Effector memory CD8-positive, alpha-beta T cell (primary cell): ENCODE measurements at regions not wholly inside any gene's neighbourhood (a gene's known extent, or its start where the extent isn't known, plus 50 kb on each side); places are given as distances from the start of the nearest gene placed in this dataset.
A peak's percentile ranks its signal among the peaks of the same experiment; 100 is the strongest.
"Not testable (repeated sequence)": the region's sequence is repeated elsewhere in the genome, so short reads cannot be mapped to it uniquely, and the experiment has no call there.

ENCODE experiments used
- ATAC-seq: fragments of 150-1000 bp; cut with Tn5 transposase; replicated peaks from 2 replicates; pipeline ENCODE4 v1.10.0; 2021; ENCODE audit warnings: mild to moderate bottlenecking, moderate library complexity
- DNase-seq, 3 experiments: peaks; one replicate each; pipeline ENCODE4 v3.0.0; 2021
- H3K27ac Mint-ChIP-seq, 2 donors: one replicate each; pipeline ENCODE4 v1.8.0; 2022; ENCODE audit warnings: mild to moderate bottlenecking in 2 of 2, mixed read lengths in 2 of 2, moderate library complexity in 2 of 2
- H3K27me3 Mint-ChIP-seq, 2 donors: one replicate each; pipeline ENCODE4 v1.8.0; 2022; ENCODE audit warnings: mixed read lengths in 2 of 2
- H3K36me3 Mint-ChIP-seq: one replicate; pipeline ENCODE4 v1.8.0; 2022; ENCODE audit warnings: mild to moderate bottlenecking, moderate library complexity, mixed read lengths; ENCODE audit not compliant: insufficient read depth
- H3K4me1 Mint-ChIP-seq, 2 donors: one replicate each; pipeline ENCODE4 v1.8.0; 2022; ENCODE audit warnings: low read depth in 2 of 2, mixed read lengths in 2 of 2
- H3K4me3 Mint-ChIP-seq, 2 donors: one replicate each; pipeline ENCODE4 v1.8.0; 2022; ENCODE audit warnings: mild to moderate bottlenecking in 2 of 2, mixed read lengths in 2 of 2, moderate library complexity in 2 of 2
- H3K9me3 Mint-ChIP-seq, 2 donors: one replicate each; pipeline ENCODE4 v1.8.0; 2022; ENCODE audit warnings: mixed read lengths in 2 of 2

GRCh38 chr12:25394775-25395174 is 144.0 kb upstream of the KRAS start:
- not testable (repeated sequence) for H3K4me1 Mint-ChIP-seq, H3K27me3 Mint-ChIP-seq, H3K4me3 Mint-ChIP-seq, H3K9me3 Mint-ChIP-seq, DNase-seq, ATAC-seq, H3K36me3 Mint-ChIP-seq, H3K27ac Mint-ChIP-seq

GRCh38 chr12:25394025-25394424 is 143.3 kb upstream of the KRAS start:
- no peak for DNase-seq
- H3K4me3 Mint-ChIP-seq: no peak overlapping the region
- no peaks in the 10 kb centered on the region for H3K27me3 Mint-ChIP-seq
- H3K27ac Mint-ChIP-seq: no peak overlapping the region
- no peaks in the 10 kb centered on the region for H3K4me1 Mint-ChIP-seq
- no peak for ATAC-seq
- no peaks in the 10 kb centered on the region for H3K36me3 Mint-ChIP-seq
- H3K9me3 Mint-ChIP-seq: no peaks in the 10 kb centered on the region

- not testable (repeated sequence) for H3K9me3 Mint-ChIP-seq, H3K36me3 Mint-ChIP-seq, H3K27ac Mint-ChIP-seq, DNase-seq, H3K4me3 Mint-ChIP-seq, ATAC-seq, H3K27me3 Mint-ChIP-seq
- H3K4me1 Mint-ChIP-seq: peaks cover 14 to 22% of the 10 kb centered on the region in 2 donors
These were observed 140.6 kb upstream of the KRAS start for GRCh38 chr12:25391346-25391745.

GRCh38 chr12:25388183-25388582 is 137.5 kb upstream of the KRAS start:
- Mint-ChIP-seq H3K36me3 (peaks cover 33% of the 10 kb centered on the region), H3K4me1 (peaks cover 24 to 30% of the 10 kb centered on the region in 2 donors), H3K27ac (peak overlapping the region; percentile 100), H3K9me3 (no peaks in the 10 kb centered on the region), H3K4me3 (peak overlapping the region; percentile 51 to 58), H3K27me3 (no peaks in the 10 kb centered on the region)
- no peak for ATAC-seq
- peak in 2 of 3 experiments; percentile 17 to 21 for DNase-seq

- H3K36me3 Mint-ChIP-seq: peaks cover 33% of the 10 kb centered on the region
- no peak for ATAC-seq
- H3K4me1 Mint-ChIP-seq: peaks cover 27 to 32% of the 10 kb centered on the region in 2 donors
- no peaks in the 10 kb centered on the region for H3K9me3 Mint-ChIP-seq
- H3K4me3 Mint-ChIP-seq: peak overlapping the region; percentile 96
- H3K27ac Mint-ChIP-seq: peak overlapping the region; percentile 100
- no peaks in the 10 kb centered on the region for H3K27me3 Mint-ChIP-seq
- DNase-seq: no peak
These were observed 137.0 kb upstream of the KRAS start for GRCh38 chr12:25387732-25388050.

GRCh38 chr12:25386831-25387731 is 136.4 kb upstream of the KRAS start:
- H3K27ac Mint-ChIP-seq: peak overlapping the region; percentile 100
- H3K4me3 Mint-ChIP-seq: peak overlapping the region; percentile 96
- peak; percentile 11 for ATAC-seq
- H3K36me3 Mint-ChIP-seq: peaks cover 33% of the 10 kb centered on the region
- no peaks in the 10 kb centered on the region for H3K27me3 Mint-ChIP-seq
- H3K4me1 Mint-ChIP-seq: peaks cover 33 to 38% of the 10 kb centered on the region in 2 donors
- no peaks in the 10 kb centered on the region for H3K9me3 Mint-ChIP-seq
- DNase-seq: peak; percentile 83 to 85 (median 84)

- DNase-seq (no peak), ATAC-seq (no peak)
- Mint-ChIP-seq H3K27ac (peak overlapping the region; percentile 100), H3K4me3 (peak overlapping the region; percentile 96), H3K27me3 (no peaks in the 10 kb centered on the region), H3K4me1 (peaks cover 35 to 40% of the 10 kb centered on the region in 2 donors), H3K9me3 (no peaks in the 10 kb centered on the region), H3K36me3 (peaks cover 33% of the 10 kb centered on the region)
These were observed 134.1 kb upstream of the KRAS start for GRCh38 chr12:25384893-25385248.

GRCh38 chr12:25384038-25384892 is 133.5 kb upstream of the KRAS start:
- Mint-ChIP-seq H3K4me3 (peak overlapping the region; percentile 96), H3K27me3 (no peaks in the 10 kb centered on the region), H3K36me3 (peaks cover 33% of the 10 kb centered on the region), H3K4me1 (peaks cover 35 to 40% of the 10 kb centered on the region in 2 donors), H3K9me3 (no peaks in the 10 kb centered on the region), H3K27ac (peak overlapping the region; percentile 100)
- DNase-seq: no peak
- ATAC-seq: no peak

GRCh38 chr12:25382311-25383106 is 131.8 kb upstream of the KRAS start:
- Mint-ChIP-seq H3K9me3 (no peaks in the 10 kb centered on the region), H3K27ac (peak overlapping the region; percentile 9 to 100), H3K4me1 (peaks cover 32 to 34% of the 10 kb centered on the region in 2 donors), H3K36me3 (peaks cover 29% of the 10 kb centered on the region), H3K4me3 (peak overlapping the region in 1 of 2 donors; percentile 2), H3K27me3 (no peaks in the 10 kb centered on the region)
- no peak for ATAC-seq
- no peak for DNase-seq

GRCh38 chr12:25377469-25378177 is 126.9 kb upstream of the KRAS start:
- H3K4me3 Mint-ChIP-seq: peak overlapping the region in 1 of 2 donors; percentile 14
- no peaks in the 10 kb centered on the region for H3K9me3 Mint-ChIP-seq
- DNase-seq (peak in 1 of 3 experiments; percentile 34), ATAC-seq (peak; percentile 82)
- no peaks in the 10 kb centered on the region for H3K27me3 Mint-ChIP-seq
- no peaks in the 10 kb centered on the region for H3K36me3 Mint-ChIP-seq
- H3K27ac Mint-ChIP-seq: peak overlapping the region in 1 of 2 donors; percentile 91
- peaks cover 15 to 28% of the 10 kb centered on the region in 2 donors for H3K4me1 Mint-ChIP-seq

- H3K27ac Mint-ChIP-seq: peak overlapping the region in 1 of 2 donors; percentile 91
- H3K4me3 Mint-ChIP-seq: peak overlapping the region in 1 of 2 donors; percentile 14
- no peaks in the 10 kb centered on the region for H3K36me3 Mint-ChIP-seq
- no peaks in the 10 kb centered on the region for H3K27me3 Mint-ChIP-seq
- DNase-seq: no peak
- ATAC-seq: peak; percentile 34
- peaks cover 8 to 22% of the 10 kb centered on the region in 2 donors for H3K4me1 Mint-ChIP-seq
- no peaks in the 10 kb centered on the region for H3K9me3 Mint-ChIP-seq
These were observed 126.3 kb upstream of the KRAS start for GRCh38 chr12:25376985-25377384.

- peaks cover 8 to 21% of the 10 kb centered on the region in 2 donors for H3K4me1 Mint-ChIP-seq
- peak overlapping the region in 1 of 2 donors; percentile 91 for H3K27ac Mint-ChIP-seq
- no peaks in the 10 kb centered on the region for H3K36me3 Mint-ChIP-seq
- H3K4me3 Mint-ChIP-seq: no peak overlapping the region
- H3K9me3 Mint-ChIP-seq: no peaks in the 10 kb centered on the region
- DNase-seq (no peak), ATAC-seq (no peak)
- no peaks in the 10 kb centered on the region for H3K27me3 Mint-ChIP-seq
These were observed 125.7 kb upstream of the KRAS start for GRCh38 chr12:25376407-25376806.
